ENCODE measurements at regions not wholly inside any gene's neighbourhood (a gene's known extent, or its start where the extent isn't known, plus 50 kb on each side); places are given as distances from the start of the nearest gene placed in this dataset.

DNA sequence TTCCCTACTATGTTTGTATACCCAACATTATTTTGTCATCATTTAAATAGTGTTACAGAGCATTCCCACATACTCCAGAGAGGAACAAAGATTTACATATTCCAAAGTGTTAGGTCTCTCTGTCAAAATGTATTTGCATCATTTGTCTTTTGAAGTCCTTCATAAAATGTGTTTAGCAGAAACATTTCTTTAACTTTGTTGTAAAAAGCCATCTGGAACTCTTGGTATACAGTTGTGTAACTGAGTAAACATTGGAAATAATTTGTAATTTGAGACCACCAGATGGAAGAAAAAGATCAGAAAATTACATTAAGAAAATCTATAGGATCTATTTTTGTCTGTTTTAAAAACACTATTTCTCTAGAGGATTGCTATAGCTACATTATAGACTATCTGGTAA lies 56.6 kb upstream of the ALB start:
- TF ChIP-seq, protein P1, sequence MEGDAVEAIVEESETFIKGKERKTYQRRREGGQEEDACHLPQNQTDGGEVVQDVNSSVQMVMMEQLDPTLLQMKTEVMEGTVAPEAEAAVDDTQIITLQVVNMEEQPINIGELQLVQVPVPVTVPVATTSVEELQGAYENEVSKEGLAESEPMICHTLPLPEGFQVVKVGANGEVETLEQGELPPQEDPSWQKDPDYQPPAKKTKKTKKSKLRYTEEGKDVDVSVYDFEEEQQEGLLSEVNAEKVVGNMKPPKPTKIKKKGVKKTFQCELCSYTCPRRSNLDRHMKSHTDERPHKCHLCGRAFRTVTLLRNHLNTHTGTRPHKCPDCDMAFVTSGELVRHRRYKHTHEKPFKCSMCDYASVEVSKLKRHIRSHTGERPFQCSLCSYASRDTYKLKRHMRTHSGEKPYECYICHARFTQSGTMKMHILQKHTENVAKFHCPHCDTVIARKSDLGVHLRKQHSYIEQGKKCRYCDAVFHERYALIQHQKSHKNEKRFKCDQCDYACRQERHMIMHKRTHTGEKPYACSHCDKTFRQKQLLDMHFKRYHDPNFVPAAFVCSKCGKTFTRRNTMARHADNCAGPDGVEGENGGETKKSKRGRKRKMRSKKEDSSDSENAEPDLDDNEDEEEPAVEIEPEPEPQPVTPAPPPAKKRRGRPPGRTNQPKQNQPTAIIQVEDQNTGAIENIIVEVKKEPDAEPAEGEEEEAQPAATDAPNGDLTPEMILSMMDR (IDR thresholded peaks at IDR 0.05; ENCODE audit: low read depth, low read length, poor library complexity, severe bottlenecking), result no peak
- no peak for TF ChIP-seq EZH2phosphoT487 (IDR thresholded peaks at IDR 0.05; ENCODE audit: borderline replicate concordance, low read length)
